ENCODE measurements at regions not wholly inside any gene's neighbourhood (a gene's known extent, or its start where the extent isn't known, plus 50 kb on each side); places are given as distances from the start of the nearest gene placed in this dataset.

DNA sequence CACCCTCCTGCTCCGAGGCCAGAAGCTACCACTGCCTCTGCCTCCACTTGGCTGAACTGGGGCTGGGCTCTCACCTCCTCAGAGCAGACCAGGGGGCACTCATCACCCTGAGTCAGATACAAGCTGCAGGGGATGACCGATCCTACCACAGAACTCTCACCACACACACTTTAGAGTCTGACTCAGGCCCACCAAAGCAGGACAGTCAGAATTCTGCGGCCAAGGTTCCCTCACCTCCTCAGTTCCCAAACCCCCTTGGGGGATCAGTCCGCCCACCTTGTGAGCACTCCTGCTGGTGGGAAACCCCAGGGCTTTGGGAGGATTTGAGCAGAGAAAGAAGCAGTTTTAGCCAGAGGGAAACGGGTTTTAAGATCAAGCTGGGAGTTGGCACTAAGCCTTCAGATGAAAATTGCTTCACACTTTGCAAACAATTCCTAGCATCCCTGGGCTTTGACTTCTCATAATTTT lies 587.8 kb upstream of the JAG1 start (continued):
- TF ChIP-seq, protein P1, sequence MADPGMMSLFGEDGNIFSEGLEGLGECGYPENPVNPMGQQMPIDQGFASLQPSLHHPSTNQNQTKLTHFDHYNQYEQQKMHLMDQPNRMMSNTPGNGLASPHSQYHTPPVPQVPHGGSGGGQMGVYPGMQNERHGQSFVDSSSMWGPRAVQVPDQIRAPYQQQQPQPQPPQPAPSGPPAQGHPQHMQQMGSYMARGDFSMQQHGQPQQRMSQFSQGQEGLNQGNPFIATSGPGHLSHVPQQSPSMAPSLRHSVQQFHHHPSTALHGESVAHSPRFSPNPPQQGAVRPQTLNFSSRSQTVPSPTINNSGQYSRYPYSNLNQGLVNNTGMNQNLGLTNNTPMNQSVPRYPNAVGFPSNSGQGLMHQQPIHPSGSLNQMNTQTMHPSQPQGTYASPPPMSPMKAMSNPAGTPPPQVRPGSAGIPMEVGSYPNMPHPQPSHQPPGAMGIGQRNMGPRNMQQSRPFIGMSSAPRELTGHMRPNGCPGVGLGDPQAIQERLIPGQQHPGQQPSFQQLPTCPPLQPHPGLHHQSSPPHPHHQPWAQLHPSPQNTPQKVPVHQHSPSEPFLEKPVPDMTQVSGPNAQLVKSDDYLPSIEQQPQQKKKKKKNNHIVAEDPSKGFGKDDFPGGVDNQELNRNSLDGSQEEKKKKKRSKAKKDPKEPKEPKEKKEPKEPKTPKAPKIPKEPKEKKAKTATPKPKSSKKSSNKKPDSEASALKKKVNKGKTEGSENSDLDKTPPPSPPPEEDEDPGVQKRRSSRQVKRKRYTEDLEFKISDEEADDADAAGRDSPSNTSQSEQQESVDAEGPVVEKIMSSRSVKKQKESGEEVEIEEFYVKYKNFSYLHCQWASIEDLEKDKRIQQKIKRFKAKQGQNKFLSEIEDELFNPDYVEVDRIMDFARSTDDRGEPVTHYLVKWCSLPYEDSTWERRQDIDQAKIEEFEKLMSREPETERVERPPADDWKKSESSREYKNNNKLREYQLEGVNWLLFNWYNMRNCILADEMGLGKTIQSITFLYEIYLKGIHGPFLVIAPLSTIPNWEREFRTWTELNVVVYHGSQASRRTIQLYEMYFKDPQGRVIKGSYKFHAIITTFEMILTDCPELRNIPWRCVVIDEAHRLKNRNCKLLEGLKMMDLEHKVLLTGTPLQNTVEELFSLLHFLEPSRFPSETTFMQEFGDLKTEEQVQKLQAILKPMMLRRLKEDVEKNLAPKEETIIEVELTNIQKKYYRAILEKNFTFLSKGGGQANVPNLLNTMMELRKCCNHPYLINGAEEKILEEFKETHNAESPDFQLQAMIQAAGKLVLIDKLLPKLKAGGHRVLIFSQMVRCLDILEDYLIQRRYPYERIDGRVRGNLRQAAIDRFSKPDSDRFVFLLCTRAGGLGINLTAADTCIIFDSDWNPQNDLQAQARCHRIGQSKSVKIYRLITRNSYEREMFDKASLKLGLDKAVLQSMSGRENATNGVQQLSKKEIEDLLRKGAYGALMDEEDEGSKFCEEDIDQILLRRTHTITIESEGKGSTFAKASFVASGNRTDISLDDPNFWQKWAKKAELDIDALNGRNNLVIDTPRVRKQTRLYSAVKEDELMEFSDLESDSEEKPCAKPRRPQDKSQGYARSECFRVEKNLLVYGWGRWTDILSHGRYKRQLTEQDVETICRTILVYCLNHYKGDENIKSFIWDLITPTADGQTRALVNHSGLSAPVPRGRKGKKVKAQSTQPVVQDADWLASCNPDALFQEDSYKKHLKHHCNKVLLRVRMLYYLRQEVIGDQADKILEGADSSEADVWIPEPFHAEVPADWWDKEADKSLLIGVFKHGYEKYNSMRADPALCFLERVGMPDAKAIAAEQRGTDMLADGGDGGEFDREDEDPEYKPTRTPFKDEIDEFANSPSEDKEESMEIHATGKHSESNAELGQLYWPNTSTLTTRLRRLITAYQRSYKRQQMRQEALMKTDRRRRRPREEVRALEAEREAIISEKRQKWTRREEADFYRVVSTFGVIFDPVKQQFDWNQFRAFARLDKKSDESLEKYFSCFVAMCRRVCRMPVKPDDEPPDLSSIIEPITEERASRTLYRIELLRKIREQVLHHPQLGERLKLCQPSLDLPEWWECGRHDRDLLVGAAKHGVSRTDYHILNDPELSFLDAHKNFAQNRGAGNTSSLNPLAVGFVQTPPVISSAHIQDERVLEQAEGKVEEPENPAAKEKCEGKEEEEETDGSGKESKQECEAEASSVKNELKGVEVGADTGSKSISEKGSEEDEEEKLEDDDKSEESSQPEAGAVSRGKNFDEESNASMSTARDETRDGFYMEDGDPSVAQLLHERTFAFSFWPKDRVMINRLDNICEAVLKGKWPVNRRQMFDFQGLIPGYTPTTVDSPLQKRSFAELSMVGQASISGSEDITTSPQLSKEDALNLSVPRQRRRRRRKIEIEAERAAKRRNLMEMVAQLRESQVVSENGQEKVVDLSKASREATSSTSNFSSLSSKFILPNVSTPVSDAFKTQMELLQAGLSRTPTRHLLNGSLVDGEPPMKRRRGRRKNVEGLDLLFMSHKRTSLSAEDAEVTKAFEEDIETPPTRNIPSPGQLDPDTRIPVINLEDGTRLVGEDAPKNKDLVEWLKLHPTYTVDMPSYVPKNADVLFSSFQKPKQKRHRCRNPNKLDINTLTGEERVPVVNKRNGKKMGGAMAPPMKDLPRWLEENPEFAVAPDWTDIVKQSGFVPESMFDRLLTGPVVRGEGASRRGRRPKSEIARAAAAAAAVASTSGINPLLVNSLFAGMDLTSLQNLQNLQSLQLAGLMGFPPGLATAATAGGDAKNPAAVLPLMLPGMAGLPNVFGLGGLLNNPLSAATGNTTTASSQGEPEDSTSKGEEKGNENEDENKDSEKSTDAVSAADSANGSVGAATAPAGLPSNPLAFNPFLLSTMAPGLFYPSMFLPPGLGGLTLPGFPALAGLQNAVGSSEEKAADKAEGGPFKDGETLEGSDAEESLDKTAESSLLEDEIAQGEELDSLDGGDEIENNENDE (IDR thresholded peaks at IDR 0.05; ENCODE audit: insufficient replicate concordance, low read length), result no peak
- no peak for TF ChIP-seq KDM1A (IDR thresholded peaks at IDR 0.05; ENCODE audit: borderline replicate concordance, low read length)
- no peak for TF ChIP-seq TEAD4 (IDR thresholded peaks at IDR 0.05; ENCODE audit: low read depth, low read length)
- TF ChIP-seq RFX5 (IDR thresholded peaks at IDR 0.05; ENCODE audit: borderline replicate concordance, low read depth, low read length), result no peak
- TF ChIP-seq ZNF274 (IDR thresholded peaks at IDR 0.05; ENCODE audit: borderline replicate concordance, extremely low read depth, low read length), result no peak
- no peak for TF ChIP-seq SP1 (IDR thresholded peaks at IDR 0.05; ENCODE audit: low read depth, low read length)

Data from H1 (cell line).